ENCODE measurements at regions not wholly inside any gene's neighbourhood (a gene's known extent, or its start where the extent isn't known, plus 50 kb on each side); places are given as distances from the start of the nearest gene placed in this dataset.
A peak's percentile ranks its signal among the peaks of the same experiment; 100 is the strongest.

DNA sequence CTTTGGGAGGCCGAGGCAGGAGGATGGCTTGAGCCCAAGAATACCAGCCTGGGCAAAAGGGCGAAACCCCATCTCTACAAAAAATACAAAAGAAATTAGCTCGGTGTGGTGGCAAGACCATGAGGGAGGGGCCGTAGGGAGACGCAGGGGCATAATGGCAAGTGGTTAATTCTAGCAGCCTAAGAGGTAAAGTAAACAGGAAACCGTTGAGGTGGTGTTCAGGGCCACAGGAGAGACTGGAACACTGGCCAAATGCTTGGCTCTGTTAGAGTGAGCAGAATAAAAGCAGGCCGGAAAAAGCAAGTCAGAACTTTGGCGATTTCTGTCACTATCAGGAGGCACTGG lies 89.2 kb downstream of the RIPK4 start:
- Histone ChIP-seq H4K20me1 (ENCODE audit: insufficient read depth, low read length) (no peaks in the 10 kb centered on the region), H3K9ac (ENCODE audit: insufficient read depth, low read depth, low read length) (peak overlapping the region; percentile 78), H3K4me3 (replicated peaks in 1 of 3; ENCODE audit: insufficient read depth in 1 of 3, low read depth in 2 of 3, low read length in 3 of 3) (peak overlapping the region in 2 of 3 experiments; percentile 5 to 70; a peak in 2 of 6 replicates), H2AFZ (ENCODE audit: low read length) (no peak overlapping the region), H3K27me3 (ENCODE audit: control insufficient read depth in 1 of 2, insufficient read depth in 2 of 2, low read length in 2 of 2) (peaks cover 2 to 29% of the 10 kb centered on the region in 2 experiments; a peak in 4 of 5 replicates), H3K9me3 (ENCODE audit: low read length) (no peaks in the 10 kb centered on the region), H3K36me3 (replicated peaks in 1 of 2; ENCODE audit: control insufficient read depth in 1 of 2, insufficient read depth in 2 of 2, low read length in 2 of 2) (no peaks in the 10 kb centered on the region), H3K27ac (ENCODE audit: extremely low read length, insufficient read depth, low read length) (peak overlapping the region; percentile 69), H3K4me2 (ENCODE audit: low read depth, low read length) (peak overlapping the region; percentile 96), H3K79me2 (ENCODE audit: insufficient read depth, low read length) (no peaks in the 10 kb centered on the region), H3K4me1 (ENCODE audit: insufficient read depth, low read length) (peaks cover 39% of the 10 kb centered on the region)
- FAIRE-seq (no peak), DNase-seq (ENCODE audit: low spot score) (no peak), ATAC-seq (peak; percentile 7; the same call in 1 of the 3 replicates)
- intact Hi-C loops (cut with micrococcal nuclease; ENCODE audit: unreplicated experiment), result loop anchor here (2.0 kb wide), 2 partner anchors 35 to 91 kb away; no protein-coding TSS in a partner anchor
- ChIA-PET POLR2A (interaction anchor here (0.8 to 2.5 kb wide), 7 partner anchors 8 to 101 kb away, joined by 3 to 20 read pairs (median 11); partner anchors contain the start of gene RIPK4), CTCF (ENCODE audit: low intra/inter-chr PET ratio, low total read pairs) (no interaction called here)
- in situ Hi-C loops (cut with HindIII; ENCODE audit: extremely low pct_ligation_motif_present, low pct_unique_long_range_greater_than_20kb), result no loop called here
- no TSS peak for BruUV-seq (replicated peaks)
- WGBS (ENCODE audit: low lambda C conversion rate), result 32% methylated on average over 8 of the region's 8 CpGs
- TF ChIP-seq, protein P1, sequence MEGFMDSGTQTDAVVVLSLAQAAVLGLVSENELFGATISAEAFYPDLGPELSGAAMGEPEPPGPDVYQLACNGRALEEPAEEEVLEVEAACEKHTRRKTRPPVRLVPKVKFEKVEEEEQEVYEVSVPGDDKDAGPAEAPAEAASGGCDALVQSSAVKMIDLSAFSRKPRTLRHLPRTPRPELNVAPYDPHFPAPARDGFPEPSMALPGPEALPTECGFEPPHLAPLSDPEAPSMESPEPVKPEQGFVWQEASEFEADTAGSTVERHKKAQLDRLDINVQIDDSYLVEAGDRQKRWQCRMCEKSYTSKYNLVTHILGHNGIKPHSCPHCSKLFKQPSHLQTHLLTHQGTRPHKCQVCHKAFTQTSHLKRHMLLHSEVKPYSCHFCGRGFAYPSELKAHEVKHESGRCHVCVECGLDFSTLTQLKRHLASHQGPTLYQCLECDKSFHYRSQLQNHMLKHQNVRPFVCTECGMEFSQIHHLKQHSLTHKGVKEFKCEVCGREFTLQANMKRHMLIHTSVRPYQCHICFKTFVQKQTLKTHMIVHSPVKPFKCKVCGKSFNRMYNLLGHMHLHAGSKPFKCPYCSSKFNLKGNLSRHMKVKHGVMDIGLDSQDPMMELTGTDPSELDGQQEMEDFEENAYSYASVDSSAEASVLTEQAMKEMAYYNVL (CRISPR knock-in tag; IDR thresholded peaks at IDR 0.05; ENCODE audit: borderline replicate concordance), result no peak
- TF ChIP-seq FOXA1 (IDR thresholded peaks at IDR 0.05) (no peak), FOXA1 (CRISPR knock-in tag; IDR thresholded peaks at IDR 0.05) (peak; percentile 43; the same call in 1 of the 2 replicates), GABPA (IDR thresholded peaks at IDR 0.05; ENCODE audit: low read depth, low read length) (no peak), GABPA (CRISPR knock-in tag; IDR thresholded peaks at IDR 0.05; ENCODE audit: low read depth) (peak; percentile 33; the same call in 1 of the 2 replicates), CENPT (CRISPR knock-in tag; IDR thresholded peaks at IDR 0.05; ENCODE audit: low read depth) (no peak), ZNF251 (CRISPR knock-in tag; IDR thresholded peaks at IDR 0.05) (no peak), DNMT1 (CRISPR knock-in tag; IDR thresholded peaks at IDR 0.05) (no peak), KLF15 (CRISPR knock-in tag; IDR thresholded peaks at IDR 0.05; ENCODE audit: borderline replicate concordance) (no peak), ZNF430 (CRISPR knock-in tag; IDR thresholded peaks at IDR 0.05) (peak; percentile 34; the same call in 1 of the 2 replicates), NFE2 (CRISPR knock-in tag; IDR thresholded peaks at IDR 0.05) (no peak)
- TF ChIP-seq, protein P2, sequence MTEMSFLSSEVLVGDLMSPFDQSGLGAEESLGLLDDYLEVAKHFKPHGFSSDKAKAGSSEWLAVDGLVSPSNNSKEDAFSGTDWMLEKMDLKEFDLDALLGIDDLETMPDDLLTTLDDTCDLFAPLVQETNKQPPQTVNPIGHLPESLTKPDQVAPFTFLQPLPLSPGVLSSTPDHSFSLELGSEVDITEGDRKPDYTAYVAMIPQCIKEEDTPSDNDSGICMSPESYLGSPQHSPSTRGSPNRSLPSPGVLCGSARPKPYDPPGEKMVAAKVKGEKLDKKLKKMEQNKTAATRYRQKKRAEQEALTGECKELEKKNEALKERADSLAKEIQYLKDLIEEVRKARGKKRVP (CRISPR knock-in tag; IDR thresholded peaks at IDR 0.05), result no peak
- TF ChIP-seq, protein P3, sequence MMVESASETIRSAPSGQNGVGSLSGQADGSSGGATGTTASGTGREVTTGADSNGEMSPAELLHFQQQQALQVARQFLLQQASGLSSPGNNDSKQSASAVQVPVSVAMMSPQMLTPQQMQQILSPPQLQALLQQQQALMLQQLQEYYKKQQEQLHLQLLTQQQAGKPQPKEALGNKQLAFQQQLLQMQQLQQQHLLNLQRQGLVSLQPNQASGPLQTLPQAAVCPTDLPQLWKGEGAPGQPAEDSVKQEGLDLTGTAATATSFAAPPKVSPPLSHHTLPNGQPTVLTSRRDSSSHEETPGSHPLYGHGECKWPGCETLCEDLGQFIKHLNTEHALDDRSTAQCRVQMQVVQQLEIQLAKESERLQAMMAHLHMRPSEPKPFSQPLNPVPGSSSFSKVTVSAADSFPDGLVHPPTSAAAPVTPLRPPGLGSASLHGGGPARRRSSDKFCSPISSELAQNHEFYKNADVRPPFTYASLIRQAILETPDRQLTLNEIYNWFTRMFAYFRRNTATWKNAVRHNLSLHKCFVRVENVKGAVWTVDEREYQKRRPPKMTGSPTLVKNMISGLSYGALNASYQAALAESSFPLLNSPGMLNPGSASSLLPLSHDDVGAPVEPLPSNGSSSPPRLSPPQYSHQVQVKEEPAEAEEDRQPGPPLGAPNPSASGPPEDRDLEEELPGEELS (CRISPR knock-in tag; IDR thresholded peaks at IDR 0.05), result peak; percentile 32; the same call in 1 of the 2 replicates
- TF ChIP-seq, protein P4, sequence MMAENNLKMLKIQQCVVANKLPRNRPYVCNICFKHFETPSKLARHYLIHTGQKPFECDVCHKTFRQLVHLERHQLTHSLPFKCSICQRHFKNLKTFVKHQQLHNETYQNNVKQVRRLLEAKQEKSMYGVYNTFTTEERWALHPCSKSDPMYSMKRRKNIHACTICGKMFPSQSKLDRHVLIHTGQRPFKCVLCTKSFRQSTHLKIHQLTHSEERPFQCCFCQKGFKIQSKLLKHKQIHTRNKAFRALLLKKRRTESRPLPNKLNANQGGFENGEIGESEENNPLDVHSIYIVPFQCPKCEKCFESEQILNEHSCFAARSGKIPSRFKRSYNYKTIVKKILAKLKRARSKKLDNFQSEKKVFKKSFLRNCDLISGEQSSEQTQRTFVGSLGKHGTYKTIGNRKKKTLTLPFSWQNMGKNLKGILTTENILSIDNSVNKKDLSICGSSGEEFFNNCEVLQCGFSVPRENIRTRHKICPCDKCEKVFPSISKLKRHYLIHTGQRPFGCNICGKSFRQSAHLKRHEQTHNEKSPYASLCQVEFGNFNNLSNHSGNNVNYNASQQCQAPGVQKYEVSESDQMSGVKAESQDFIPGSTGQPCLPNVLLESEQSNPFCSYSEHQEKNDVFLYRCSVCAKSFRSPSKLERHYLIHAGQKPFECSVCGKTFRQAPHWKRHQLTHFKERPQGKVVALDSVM (CRISPR knock-in tag; IDR thresholded peaks at IDR 0.05), result no peak
- TF ChIP-seq, protein P5, sequence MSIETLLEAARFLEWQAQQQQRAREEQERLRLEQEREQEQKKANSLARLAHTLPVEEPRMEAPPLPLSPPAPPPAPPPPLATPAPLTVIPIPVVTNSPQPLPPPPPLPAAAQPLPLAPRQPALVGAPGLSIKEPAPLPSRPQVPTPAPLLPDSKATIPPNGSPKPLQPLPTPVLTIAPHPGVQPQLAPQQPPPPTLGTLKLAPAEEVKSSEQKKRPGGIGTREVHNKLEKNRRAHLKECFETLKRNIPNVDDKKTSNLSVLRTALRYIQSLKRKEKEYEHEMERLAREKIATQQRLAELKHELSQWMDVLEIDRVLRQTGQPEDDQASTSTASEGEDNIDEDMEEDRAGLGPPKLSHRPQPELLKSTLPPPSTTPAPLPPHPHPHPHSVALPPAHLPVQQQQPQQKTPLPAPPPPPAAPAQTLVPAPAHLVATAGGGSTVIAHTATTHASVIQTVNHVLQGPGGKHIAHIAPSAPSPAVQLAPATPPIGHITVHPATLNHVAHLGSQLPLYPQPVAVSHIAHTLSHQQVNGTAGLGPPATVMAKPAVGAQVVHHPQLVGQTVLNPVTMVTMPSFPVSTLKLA (IDR thresholded peaks at IDR 0.05), result no peak
- TF ChIP-seq, protein P6, sequence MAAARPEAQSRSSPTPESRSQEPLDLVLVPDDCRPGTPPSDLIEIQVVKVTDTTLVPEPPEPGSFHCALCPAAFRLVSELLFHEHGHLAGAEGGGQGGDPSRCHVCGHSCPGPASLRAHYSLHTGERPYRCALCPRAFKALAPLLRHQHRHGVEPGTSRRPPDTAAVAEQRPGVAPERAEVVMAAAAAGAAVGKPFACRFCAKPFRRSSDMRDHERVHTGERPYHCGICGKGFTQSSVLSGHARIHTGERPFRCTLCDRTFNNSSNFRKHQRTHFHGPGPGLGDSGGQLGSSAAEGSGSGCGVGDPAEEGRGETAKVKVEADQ (CRISPR knock-in tag; IDR thresholded peaks at IDR 0.05; ENCODE audit: borderline replicate concordance), result no peak

All from HepG2 (cell line).